NCI-H524 (cell line): ENCODE measurements at regions not wholly inside any gene's neighbourhood (a gene's known extent, or its start where the extent isn't known, plus 50 kb on each side); places are given as distances from the start of the nearest gene placed in this dataset.
"Not testable (repeated sequence)": the region's sequence is repeated elsewhere in the genome, so short reads cannot be mapped to it uniquely, and the experiment has no call there.

ENCODE experiments used
- DNase-seq, 2 experiments: peaks; one replicate each; lab custom pipeline; 2025; lab: John Stamatoyannopoulos, UW

DNA sequence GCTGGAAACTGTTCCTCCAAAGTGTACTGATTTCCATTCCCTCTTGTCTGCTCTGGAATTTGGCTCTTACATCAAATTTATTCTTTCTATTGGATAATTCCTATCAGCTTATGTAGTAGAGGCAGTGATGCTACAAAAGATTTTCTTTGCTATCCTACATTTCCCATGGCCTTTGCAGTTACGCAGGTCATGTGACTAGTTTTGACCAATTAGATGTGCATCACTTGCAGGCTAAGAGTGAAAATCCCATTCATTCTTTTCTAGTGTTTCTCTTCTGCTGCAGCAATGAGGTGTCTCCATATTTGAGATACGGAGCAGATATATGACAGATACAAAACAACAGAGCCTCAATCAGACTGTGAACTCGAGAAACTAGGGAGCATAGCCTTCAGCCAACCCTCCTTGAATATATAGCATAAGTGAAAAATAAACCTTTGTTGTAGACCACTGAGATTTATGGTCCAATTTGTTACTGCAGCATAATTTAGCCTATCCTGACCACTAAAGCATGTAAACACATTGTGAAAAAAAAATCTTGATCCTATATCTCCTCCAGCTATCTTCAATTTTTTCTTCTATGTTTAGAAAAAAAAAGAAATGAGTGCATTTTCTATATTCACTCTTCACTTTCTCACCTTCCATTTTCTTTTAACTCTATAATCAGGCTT lies 102.0 kb downstream of the HNMT start:
- no peak for DNase-seq

DNA sequence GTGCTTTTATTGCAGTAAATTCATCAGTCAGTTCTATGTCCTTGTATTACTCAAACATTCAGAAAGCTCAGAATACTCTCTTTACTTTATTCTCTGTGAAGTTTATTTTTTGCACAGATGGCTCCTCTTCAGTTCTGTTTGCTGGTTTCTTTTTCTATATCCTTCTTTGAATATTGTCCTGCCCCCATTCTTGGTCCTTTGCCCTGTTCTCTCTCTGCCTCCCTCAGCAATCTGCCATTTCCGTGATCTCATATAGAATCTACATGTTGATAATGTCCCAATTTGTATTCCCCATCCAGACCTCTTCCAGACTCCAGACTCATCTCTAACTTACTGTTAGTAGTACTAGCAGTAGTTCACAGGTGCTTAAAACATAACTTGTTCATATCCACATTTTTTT lies 102.6 kb downstream of the HNMT start:
- DNase-seq = no peak

DNA sequence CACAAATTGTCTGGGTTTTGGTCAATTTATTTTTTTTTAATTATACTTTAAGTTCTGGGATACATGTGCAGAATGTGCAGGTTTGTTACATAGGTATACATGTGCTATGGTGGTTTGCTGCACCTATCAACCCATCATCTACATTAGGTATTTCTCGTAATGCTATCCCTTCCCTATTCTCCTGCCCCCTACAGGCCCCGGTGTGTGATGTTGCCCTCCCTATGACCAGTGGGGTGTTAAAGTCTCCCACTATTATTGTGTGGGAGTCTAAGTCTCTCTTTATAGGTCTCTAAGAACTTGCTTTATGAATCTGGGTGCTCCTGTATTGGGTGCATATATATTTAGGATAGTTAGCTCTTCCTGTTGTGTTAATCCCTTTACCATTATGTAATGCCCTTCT lies 104.4 kb downstream of the HNMT start:
- not testable (repeated sequence) for DNase-seq

DNA sequence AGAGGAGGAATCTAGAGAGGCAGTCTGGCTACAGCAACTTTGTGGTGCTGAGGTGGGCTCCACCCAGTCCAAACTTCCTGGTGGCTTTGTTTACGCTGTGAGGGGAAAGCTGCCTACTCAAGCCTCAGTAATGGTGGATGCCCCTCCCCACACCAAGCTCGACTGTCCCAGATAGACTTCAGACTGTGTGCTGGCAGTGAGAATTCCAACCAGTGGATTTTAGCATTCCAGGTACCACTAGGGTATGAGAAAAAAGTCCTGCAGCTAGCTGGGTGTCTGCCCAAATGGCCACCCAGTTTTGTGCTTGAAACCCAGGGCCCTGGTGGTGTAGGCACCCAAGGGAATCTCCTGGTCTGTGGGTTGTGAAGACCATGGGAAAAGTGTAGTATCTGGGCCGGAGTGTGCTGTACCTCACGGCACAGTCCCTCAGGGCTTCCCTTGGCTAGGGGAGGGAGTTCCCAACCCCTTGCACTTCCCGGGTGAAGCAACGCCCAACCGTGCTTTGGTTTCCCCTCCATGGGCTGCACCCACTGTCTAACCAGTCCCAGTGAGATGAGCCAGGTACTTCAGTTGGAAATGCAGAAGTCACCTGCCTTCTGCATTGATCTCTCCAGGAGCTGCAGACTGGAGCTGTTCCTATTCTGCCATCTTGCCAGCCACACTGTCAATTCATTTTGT lies 106.9 kb downstream of the HNMT start:
- DNase-seq = not testable (repeated sequence)

DNA sequence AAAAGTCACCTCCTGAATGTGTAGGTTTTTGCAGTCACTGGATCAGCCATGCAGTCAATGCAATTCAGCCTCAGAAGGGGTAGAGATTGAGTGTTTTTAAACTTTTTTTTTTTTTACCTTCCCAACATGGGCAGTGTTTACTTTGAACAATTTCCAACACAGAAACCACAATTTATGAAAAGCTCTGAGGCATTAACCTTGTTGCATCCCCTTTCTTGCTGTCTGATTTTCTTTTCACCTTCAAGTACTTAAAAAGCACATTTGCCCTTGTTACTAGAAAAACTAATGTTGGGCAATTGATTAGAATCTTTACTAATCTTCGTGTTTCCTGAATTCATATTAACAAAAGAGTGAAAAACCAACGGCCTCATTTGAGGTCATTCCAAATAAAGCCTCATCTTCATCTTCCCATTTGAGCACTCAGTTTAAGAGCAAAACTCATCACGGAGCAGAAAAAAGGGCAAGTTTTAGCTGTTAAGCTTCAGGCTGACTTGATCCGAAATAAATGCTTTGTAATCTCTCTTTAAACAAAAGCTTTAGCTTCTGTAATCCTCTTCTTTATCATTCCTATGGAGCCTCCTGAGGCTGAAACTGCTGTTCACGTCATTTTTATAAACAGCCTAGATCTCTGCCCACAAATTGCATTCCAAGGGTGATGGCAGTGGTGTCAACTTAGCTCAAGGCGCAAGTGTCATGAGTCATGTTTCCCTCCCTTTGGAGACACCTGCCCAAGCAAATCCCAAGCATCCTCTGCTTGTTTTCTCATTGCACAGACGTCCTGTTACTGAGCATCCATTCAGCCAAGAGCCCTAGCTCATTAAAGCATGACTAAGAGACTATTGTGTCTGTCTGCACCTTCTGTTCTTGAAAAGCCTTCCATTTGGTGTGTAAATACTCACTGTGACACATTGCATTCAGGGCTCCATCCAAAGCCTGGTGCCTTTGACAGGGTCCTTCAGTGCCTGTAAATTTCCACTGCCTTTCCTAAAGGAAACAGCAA lies 107.7 kb downstream of the HNMT start:
- DNase-seq = peak; percentile 89 to 96

DNA sequence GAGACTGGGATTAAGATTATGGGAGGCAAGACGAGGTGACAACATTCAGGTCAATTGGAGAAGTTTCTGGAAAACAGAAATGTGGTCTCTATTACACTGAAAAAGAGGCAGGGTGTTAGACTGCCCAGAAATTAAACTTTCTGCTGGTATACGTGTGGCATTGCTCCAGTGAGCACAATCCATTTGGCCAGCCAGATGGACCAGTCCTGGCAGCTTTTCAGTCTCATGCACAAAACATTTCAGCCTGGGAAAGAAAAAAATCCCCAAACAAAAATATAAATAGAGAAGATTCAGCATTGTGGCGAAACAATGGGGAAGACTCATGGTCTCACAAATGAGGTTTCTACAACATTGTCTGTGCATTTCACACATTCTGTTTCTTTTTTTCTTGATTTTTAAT lies 113.9 kb downstream of the HNMT start:
- DNase-seq = peak in 1 of 2 experiments; percentile 5

DNA sequence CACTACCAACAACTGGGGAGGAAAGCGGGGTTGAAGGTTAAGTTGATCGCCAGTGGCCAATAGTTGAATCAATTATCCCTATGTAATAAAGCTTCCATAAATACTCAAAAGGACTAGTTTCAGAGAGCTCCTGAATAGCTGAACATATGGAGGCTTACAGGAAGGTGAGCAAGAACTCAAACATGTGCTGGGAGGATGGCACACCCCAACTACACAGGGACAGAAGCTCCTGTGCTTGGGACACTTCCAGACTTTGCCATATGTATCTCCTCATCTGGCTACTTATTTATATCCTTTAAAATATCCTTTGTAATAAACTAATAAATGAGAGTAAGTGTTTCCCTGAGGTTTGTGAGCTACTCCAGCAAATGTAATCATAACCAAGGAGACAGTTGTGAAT lies 115.7 kb downstream of the HNMT start:
- DNase-seq = peak; percentile 50 to 86

DNA sequence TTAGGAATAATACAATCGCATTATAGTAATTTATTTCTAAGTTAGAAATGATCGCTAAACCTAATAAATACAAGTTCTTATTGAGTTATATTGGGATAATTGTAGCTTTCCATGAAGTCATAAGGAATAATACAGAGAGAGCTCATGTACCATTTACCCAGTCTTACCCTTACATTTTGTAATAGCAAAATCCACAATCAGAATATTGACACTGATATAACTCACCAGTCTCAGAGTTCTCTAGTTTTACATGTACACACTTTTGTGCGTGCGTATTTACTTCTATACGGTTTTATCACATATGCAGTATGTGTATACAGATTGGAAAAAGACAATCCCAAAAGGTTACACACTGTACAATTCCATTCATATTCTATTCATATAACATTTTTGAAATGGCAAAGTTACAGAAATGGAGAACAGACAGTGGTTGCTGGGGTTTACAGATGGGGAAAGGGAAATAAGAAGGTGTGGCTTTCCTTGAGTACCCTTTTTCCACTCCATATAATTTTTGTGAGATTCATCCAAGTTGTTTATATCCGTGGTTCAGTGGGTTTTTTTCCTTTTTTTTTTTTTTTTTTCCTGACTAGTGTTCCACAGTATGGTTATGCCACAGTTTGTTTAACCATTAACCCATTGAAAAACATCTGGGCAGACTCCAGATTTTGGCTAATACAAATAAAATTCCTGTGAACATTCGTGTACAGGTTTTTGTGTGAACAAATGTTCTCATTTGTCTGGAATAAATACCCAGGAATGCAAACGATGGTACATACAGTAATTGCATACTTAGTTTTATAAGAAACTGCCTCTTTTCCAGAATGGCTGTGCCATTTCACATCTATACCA lies 117.2 kb downstream of the HNMT start:
- no peak for DNase-seq

DNA sequence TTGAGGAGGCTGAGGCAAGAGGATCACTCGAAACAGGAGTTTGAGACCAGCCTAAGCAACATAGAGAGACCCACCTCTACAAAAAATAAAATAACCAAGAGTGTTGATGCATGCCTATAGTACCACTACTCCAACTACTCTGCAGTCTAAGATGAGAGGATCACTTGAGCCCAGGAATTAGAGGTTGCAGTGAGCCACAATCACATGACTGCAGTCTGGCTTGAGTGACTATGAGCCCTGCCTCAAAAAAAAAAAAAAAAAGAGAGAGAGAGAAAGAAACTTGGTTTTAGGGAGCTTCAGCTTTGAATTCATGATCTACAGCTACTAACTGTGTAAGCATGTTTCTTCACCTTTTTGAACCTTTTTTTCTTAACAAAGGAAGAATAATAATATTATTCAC lies 119.9 kb downstream of the HNMT start:
- no peak for DNase-seq

DNA sequence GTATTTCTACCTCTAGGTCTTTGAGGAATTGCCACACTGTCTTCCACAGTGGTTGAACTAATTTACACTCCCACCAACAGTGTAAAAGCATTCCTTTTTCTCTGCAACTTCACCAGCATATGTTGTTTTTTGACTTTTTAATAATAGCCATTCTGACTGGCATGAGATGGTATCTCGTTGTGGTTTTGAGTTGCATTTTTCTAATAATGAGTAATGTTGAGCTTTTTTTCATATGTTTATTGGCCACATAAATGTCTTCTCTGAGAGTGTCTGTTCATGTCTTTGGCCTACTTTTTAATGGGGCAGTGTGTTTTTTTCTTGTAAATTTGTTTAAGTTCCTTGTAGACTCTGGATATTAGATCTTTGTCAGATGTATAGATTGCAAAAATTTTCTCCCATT lies 121.2 kb downstream of the HNMT start:
- DNase-seq = not testable (repeated sequence)

DNA sequence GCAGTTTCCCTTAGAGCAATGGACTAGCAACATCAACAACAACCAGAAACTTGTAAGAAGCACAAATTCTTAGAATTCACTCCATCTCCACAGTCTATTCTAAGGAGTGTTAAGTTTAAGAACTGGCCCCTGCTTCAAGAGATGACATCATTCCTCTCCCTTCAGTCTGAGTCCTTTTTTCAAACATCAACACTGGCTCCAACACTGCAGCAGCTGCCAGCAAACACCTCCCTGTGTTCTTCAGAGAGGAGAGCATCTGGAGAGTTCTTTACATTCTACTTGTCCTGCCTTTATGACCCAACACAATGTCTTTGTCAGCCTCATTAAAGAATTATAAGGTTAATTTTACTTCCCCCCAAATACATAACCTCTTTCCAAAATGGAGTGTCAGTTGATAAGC lies 122.3 kb downstream of the HNMT start:
- peak in 1 of 2 experiments; percentile 29 for DNase-seq

DNA sequence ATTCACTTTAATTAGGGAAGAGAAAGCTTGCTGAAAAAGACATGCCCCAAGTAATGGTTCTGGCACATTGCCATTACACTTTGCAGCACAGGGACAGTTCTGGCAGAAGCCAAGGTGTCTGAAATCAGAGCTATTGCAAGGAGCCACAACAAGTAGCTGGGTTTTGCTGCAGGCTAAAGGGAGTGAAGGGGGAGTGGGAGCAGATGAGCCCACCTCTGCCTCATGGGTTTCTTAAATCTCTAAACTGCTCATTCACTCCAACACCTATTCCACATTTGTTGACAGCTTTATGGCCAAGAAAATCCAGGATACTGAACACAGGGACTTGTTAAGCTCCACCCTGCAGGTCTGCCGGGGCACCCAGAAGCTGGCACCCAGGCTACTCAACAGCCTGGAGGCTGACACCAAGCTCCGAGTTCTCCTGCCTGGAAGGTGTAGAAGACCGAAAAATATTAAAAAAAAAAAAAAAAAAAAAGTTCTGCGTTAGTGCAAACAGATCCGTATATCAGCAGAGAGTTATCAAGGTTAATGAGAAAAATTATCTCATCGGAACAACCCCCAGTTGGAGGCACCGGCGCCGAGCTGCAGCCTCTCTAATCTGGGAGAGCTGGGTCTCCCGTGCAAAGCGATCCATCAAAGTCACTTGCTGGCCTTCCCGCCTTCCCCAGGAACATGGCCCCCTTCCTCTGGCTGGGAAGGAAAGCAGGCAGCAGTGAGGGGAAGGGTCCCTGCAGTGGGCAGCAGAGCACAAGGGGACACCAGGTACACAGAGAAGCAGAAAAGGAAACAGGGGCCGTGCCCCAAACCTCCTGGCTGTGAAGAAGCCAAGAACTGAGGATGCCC lies 123.7 kb downstream of the HNMT start:
- DNase-seq = peak in 1 of 2 experiments; percentile 4

DNA sequence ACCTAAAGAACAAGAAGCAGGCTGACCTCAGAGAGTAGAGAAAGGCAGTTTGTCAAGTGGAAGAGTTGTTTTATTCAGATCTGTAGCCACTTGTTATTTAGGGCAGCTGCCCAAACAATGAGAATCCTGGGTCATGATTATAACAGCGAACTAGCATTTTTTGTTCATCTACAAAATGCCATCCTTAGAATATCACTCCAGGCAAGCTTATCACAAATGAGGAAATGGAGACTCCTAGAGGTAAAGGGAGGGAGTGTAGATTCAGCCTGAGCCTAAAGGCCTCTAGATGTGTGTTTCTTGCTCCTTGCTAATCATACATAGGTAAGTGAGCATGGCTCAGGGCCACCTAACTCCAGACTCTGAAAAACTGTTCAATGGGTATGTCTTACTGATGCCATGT lies 126.1 kb downstream of the HNMT start:
- DNase-seq = peak in 1 of 2 experiments; percentile 47

DNA sequence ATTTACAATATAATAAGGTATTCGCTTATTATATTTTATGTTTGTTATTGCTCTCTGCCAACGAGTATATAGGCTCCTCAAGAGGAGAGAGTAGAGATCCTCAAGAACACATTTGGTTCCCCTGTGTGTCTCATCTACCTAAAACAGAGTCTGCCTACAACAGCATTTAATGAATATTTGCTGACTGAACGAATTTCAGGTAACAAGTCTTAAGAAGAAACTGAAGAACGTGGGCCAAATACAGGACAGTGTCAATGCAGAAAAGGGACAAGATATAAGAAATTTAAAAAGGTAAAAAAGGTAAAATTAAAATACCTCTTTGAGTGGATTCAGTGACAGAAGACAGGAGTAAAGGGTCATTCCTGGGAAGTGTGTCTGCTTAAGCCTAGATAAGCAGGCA lies 129.2 kb downstream of the HNMT start:
- DNase-seq = no peak

DNA sequence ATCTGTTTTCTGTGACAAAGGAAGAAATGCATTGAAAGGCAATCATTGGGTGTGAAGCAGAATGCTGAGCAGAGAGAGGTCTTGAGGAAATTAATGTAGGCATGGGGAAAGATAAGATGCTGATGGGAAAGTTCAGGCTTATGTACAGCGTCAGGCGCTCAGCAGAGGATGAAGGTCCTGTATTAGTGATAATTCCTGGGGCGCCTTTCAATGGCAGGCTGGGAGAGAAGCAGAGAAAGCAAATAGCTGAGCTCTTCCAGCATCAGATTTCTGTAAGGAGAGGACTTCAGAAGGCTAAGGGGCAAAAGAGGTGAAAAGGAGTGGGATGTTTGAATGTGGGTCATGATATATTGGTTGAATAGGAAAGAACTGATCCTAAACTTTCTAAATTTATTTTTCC lies 129.8 kb downstream of the HNMT start:
- no peak for DNase-seq

DNA sequence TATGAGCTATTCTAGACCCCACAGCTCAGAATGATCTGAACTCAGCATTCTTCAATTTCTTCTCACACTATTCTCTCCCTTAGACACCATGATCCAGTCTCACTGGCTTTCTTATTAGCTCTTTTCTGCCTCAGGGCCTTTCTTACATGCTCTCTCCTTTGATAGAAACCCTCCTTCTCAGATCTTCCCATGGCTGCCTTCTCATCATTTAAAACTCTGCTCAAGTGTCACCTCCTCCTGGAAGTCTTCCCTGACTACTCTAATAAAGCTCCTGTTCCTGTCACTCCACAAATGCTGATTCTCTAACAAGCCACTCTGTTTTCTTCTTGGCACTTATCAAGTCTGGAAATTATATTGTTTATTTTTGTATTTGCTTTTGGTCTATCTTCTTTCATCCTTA lies 131.1 kb downstream of the HNMT start:
- DNase-seq = no peak

DNA sequence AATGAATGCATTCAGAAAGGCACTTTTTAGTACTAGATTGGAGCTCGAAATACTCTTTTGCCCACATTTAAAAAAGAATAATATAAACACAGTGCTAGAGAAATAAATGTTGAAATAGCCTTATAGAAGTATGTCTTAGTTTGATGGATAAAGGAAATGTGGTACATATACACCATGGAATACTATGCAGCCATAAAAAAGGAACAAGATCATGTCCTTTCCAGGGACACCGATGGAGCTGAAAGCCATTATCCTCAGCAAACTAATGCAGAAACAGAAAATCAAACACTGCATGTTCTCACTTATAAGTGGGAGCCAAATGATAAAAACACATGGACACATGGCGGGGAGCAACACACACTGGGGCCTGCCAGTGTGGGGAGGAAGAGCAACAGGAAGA lies 135.0 kb downstream of the HNMT start:
- not testable (repeated sequence) for DNase-seq

DNA sequence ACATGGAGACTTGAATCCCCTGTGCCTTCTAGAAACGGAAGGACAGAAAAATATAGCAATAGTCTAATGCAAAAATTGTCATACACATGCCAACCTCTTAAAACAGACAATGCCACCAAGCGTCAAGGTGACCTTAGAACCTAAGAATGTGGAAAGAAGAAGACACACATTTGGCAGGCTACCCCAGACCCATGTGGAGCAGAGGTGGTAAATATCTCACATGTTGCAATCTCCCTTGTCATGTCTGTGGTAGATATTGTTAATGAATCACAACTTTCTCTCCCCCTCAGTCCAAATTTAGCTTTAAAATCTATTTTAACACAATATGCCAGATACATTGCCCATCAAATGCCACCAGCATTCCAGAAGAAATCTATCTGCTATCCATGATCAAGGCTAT lies 137.4 kb downstream of the HNMT start:
- DNase-seq = no peak

DNA sequence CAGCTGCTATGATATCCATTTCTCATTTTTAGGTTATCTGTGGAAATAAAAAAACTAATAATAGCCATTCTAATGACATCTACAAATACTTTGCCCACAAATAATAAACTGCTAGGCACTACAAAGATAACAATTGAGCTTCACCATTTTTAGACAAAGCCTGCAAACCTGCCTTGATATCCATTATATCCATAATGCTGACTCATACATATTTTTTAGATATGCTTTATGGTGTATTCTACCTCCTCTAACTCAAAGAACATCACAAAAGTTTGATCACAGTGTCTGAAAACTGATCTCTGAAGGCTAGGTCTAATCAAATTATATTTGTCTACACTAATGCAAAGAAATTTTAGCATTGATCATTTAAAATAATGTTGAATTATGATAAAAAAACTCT lies 138.4 kb downstream of the HNMT start:
- no peak for DNase-seq

DNA sequence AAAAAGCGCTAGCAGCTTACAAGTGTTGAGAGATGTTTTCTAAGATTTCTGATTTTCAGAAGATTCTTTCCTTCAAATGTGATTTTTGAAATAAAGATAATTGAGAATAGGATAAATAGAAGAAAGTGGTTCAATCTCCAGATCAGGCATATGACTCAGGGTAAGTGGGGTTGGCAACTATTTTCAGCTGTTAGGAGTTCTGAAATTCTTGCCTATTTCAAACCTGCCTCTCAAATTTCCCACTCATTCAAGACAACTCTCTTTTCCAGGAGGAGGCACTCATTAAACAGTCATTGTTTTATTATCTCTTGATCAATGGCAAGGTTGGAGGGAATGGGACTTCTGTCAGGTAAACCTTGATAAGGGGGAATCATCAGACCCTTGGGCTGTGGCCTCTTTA lies 138.9 kb downstream of the HNMT start:
- no peak for DNase-seq

DNA sequence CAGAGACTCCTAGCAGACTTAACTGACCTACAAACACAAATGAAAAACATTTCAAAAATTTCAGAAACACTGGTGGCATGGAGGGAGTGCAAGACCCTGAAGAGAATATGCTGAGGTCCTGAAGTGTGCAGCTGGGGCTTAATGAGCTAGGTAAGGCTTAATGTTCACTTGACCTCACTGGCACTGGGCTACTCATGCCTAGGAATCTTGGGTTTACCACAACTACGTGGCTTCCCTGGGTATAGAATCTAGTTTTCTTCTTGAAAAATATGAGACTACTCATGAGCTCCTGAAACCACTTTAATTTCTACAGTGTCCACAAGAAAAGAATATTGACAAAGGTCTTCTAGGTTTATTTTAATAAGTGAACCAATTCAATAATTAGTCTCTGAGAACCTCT lies 139.8 kb downstream of the HNMT start:
- DNase-seq = no peak
